ENCODE measurements at regions not wholly inside any gene's neighbourhood (a gene's known extent, or its start where the extent isn't known, plus 50 kb on each side); places are given as distances from the start of the nearest gene placed in this dataset.
"Not testable (repeated sequence)": the region's sequence is repeated elsewhere in the genome, so short reads cannot be mapped to it uniquely, and the experiment has no call there.

DNA sequence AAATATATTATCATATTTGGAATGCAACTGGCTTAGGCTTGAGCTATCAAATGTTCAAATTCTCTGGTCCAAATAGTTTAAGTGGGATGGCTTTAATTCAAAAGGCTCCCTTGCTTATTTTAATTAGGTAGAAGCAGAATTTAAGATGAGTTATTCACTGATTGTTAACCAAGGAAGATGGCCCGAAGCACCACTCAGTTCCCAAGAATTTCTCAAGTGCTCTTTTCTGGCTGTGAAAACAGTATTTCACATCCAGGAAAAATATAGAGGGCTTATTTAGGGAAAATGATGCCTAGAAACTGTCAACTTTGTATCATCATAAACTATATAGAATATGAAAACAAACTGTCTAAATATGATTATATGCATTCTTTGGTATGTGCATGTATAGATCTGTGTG lies 246.5 kb upstream of the SFRP2 start:
- DNase-seq (ENCODE audit: insufficient read length, low spot score): no peak
- FAIRE-seq: no peak

DNA sequence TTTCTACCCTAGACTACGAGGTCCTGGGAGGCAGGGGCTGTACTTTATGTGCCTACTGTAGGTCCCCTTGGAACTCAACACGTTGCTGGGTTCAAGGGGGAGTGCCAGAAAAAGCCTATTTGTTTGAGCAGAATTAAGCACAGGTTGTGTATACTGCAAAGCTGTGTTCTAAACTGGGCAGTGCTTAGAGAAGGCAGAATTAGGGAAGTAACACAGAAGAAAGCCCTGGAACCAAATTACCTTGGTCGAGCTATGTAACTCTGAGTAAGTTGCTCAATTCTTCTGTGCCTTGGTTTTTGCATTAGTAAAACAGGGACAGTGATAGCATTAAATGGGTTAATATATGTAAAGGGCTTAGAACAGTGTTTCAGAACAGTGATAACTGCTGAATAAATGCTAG lies 245.0 kb upstream of the SFRP2 start:
- FAIRE-seq (no peak), DNase-seq (ENCODE audit: insufficient read length, low spot score) (no peak)

DNA sequence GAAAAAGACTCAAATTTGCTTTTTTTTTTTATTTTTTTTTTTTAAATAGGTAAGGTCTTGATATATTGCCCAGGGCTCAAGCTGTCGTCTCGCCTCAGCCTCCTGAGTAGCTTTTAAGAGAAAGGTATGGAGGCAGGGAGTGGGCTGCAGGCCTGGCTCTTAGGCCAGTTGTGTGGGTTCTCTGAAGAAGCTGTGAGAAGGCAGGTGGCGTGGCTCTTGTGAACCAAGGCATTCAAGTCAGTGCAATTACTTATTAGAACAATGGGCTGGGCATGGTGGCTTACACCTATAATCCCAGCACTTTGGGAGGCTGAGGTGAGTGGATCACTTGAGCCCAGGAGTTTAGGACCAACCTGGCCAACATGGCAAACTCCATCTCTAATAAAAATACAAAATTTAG lies 244.0 kb upstream of the SFRP2 start:
- DNase-seq (ENCODE audit: insufficient read length, low spot score): no peak
- no peak for FAIRE-seq

DNA sequence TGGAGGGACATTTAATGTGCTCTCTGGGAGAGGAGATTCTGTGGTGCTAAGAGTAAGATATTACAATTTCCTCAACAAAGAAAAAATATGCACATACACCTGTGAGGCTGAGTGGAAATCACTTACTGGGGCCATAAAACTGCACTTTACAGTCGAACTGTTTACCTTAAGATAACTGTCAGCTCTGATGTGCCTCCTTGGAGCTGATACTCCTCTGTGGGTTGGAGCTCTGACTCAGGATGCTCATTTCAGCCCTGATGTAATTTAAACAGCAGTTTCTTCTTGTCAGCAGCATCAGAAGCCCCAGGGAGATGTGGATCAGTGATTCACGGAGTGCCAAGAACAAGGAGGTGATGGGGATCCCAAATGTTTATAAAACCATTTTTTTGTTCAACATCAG lies 241.9 kb upstream of the SFRP2 start:
- DNase-seq (ENCODE audit: insufficient read length, low spot score) (no peak), FAIRE-seq (no peak)

DNA sequence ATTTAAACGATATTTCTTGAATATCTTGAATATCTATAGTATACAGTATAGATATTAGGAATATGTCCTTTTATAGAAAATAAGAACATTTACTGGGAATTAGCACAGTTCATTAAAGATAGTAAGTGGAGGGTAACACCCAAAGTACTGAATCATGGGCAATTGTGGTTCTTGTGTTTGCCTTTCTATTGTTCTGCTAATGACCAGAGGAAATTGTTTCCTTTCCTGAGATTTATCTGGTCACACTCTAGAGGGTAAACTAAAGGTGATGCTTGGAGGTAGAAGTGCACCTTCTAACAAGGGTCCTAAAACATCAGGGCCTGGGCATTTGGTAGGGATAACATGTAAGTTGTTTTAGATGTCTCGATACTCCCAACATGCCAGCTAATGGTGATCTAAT lies 241.3 kb upstream of the SFRP2 start:
- DNase-seq (ENCODE audit: insufficient read length, low spot score) (no peak), FAIRE-seq (no peak)

DNA sequence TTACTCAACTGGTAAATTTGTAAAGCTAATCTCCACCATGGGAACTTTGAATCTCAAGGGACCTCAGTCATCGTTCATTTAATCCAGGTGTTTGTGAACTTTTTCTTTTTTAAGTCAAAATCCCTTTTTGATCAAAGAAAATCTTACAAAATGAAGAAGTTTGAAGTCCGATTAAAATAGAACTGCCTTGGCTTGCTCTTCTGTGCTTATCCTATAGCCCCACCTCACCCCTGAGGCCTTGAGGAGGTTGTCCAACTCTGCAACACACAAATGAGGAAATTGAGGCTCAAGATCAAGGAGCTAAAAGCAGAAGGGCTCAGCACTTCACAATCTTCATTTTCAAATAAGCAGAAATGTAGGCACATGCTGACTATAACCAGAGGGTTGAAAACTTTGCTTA lies 240.3 kb upstream of the SFRP2 start:
- FAIRE-seq (no peak), DNase-seq (ENCODE audit: insufficient read length, low spot score) (no peak)

DNA sequence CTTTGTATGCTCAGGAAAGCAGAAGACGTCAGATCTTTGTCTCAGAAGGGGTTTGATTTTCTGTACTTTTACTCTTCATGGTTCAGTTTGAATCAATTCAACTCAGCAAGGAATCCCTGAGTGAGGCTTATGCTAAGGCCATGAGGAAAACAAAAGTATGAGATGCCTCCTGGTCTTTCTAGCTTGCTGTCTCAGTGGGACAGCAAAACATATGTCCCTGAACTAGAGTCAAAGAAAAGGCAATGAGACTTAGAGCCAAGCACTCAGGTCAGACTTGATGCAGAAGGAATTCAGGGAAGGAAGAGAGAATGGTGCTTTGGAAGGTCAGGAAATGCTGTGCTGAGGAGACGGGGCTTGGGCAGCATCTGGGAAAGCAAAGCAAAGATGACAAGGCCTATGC lies 236.2 kb upstream of the SFRP2 start:
- DNase-seq (ENCODE audit: insufficient read length, low spot score) (no peak), FAIRE-seq (no peak)

DNA sequence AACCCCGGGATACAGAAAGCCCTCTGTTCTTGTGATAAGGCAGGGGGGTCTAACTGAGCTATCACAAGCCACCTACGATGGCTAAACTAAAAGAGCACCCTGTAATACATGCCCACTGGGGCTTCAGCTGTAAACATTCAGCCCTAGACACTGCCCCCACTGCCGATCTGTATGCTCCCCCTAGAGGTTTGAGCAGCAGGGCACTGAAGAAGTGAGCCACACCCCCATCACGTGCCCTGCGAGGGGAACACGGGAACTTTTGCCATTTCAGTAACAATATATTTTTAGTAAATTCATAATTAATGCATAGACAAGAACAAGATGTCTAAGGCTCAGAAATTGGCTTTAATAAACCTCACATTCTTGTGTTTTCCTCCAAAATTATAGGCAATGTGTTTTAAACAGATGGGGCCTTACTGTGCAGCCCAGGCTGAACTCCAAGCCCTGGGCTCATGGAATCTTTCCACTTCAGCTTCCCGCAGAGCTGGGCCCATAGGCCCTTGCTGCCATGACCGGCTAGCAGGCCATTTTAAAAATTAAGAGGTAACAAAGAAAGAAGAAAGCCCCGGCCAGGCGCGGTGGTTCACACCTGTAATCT lies 235.3 kb upstream of the SFRP2 start:
- no peak for DNase-seq (ENCODE audit: insufficient read length, low spot score)
- FAIRE-seq: no peak

DNA sequence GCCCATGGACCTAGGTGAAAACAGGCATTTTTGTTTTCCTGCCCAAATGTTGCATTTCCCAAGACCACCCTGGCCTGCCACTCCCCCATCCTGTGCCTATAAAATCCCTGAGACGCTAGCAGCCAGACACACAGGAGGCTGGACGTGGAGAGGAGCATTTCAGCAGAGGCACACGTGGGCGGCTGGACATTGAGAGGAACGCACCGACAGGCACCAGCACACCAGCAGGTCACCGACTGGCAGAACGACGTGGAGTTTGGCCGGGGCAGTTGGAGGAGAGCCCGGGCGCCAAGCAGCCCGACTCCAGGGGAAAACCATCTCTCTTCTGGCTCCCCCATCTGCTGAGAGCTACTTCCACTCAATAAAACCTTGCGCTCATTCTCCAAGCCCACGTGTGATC lies 234.8 kb upstream of the SFRP2 start:
- not testable (repeated sequence) for FAIRE-seq; DNase-seq (ENCODE audit: insufficient read length, low spot score)

DNA sequence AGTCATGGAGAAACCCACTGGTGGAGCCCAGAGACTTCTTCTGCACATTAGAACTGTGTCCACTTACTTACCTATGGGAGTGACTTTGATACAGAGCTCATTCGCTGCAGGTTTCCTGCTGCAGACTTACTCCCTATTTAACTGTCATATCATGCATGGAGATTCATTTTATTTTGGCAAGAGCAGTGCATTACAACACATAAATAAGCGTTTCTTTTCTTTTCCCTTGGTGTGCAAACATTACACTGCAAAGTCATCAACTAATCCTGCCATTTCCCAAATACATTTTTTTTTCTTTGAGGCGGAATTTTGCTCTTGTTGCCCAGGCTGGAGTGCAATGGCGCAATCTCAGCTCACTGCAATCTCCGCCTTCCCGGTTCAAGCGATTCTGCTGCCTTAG lies 230.9 kb upstream of the SFRP2 start:
- DNase-seq (ENCODE audit: insufficient read length, low spot score): no peak
- FAIRE-seq: no peak

DNA sequence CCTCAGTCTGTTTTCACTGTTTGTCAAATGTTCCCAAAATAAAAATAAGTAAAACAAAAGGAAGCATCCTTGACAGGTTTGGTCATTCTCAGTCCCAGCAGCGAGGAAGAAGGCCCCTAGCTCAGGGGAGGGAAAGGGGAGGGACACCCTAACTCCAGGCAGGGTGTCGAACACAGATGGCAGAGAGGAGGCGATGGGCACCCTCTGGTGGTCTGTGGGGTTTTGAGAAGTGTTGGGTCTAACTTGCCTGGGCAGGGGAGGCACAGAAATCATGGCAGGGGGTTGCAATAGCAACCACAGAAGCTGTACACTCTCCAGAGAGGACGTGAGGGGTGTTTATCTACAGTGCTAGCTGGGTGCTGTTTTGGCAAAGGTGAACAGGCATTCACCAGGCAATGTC lies 229.8 kb upstream of the SFRP2 start:
- FAIRE-seq: no peak

DNA sequence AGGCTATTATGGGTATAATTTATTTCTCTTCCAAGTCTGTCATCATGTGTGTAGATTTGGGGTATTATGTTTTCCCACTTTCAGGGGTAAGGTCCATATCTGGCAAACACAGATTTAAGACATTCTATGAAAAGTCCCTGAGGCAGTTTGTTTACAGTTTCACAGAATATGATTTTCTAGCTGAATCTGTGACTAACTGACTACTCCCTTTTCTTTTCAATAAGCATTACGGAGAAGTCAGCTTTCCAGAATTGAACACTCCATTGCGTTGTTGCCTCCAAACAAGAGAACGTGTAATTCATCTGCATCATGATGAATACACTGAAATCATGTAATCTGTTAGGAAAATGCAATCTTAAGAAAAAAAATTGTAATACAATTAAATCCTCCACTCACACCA lies 226.7 kb upstream of the SFRP2 start:
- no peak for DNase-seq (ENCODE audit: insufficient read length, low spot score)
- no peak for FAIRE-seq

More for the DNA sequence above, 229.8 kb upstream of the SFRP2 start:
- no peak for DNase-seq (ENCODE audit: insufficient read length, low spot score)

DNA sequence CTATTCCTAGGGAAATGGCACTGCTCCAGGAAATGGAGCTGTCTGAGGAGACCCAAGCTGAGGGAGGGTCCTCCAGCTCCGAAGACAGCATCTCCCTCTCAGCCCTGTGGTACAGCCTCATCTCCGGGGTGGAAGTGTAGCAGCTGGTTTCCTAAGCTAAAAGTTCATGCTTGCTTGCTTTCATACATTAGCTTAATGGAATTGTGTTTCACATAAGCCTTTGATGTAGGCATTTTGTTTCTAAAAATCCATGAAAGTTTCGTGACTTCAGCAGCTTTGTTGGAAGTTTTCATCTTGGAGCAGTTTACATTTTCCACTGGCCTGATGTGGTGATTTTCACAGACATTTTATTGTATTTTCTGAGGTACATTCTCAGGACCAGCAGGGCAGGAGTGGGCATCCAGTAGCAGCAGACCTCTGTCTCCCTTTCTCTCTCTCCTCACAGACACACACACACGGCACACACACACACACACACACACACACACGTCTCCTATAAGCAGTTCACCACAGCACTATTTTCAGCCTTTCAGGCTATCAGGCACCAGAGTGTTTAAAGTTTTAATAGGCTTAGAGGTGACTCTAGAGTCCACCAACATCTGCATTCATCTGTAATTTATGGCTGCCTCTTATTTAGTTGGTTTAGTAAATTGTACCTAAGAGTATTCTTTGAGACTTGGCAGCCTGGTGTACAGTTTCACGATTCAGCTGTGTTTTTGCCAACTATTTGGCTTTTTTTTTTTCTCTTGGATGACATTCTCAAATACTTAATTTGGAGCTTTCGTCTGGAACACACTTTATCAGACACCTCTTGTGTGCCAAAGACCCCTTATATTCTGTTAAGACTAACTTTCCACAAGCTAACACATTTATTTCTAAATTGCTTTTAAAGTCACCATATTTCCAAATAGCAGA lies 225.8 kb upstream of the SFRP2 start:
- DNase-seq (ENCODE audit: insufficient read length, low spot score): no peak
- no peak for FAIRE-seq

DNA sequence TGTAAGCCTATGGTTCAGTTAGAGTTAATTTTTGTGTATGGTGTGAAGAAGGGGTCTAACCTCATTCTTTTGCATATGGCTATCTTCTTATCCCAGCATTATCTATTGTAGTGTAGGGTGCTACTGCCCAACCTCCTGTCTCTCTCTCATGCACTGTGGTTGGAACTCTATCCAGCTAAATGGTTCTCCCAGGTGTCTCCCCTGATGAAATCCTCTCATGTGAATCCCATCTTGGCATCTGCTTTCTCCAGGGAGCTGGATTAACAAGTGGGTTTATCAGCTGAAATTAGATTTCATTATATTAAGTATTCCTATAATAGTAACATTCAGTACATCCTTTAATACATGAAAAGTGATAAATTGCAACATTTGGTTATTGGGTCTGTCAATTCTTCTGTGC lies 224.7 kb upstream of the SFRP2 start:
- FAIRE-seq (no peak), DNase-seq (ENCODE audit: insufficient read length, low spot score) (no peak)

DNA sequence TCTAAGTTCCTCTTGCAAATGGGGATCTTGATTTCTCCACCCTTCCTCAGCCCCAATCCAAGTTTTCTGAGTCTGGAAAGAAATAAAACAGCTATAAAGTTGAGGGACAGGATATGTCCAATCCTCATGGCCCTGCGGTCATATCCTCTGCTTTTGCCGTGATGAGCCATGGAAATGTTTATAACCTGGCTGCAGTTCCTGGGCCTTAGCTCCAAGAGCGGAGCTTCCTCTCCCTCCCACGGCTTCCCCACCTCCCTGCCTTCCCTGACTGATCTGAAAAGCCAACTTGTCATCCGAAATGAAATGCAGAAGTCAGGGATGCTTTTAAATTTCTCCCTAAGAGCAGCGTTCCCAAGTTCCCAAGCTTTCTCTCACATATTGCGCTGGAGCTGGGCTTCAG lies 221.5 kb upstream of the SFRP2 start:
- DNase-seq (ENCODE audit: insufficient read length, low spot score) (no peak), FAIRE-seq (no peak)

DNA sequence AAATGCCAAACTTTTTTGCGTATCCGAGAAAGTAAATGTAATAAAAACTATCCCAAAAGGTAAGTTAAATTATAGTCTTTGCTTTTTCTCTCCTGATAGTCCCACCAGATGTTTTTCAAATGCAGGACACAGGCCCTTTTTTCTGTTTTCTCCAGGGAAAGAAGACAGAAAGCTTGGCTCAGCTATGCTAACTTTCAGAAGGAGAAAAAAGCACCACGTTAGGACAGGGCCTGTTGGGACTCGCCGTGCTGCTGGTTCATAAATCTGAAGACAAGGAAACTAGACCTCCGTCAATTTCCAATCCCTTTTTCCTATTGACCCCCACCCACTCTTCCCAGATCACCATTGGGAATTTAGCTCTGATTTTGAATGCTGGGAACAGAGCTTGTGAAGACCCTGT lies 220.9 kb upstream of the SFRP2 start:
- FAIRE-seq (no peak), DNase-seq (ENCODE audit: insufficient read length, low spot score) (no peak)

DNA sequence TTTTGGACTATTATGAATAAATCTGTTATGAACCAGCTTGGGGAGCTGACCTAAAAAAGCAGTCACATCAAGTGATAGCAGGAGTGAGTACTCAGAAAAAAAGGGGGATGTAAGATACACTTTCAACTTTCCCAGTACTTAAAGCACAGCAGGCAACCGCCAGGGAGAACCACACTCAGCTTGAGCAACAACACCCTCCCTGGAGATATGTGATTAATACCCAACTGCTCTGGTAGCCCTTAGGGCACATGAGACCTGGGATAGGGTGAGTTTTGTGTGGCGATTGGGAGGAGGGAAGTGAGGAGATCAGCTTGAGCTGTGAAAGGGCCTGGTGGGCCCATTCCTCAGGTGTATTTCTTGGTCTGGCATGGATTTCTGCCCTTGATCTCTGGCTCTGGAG lies 220.3 kb upstream of the SFRP2 start:
- DNase-seq (ENCODE audit: insufficient read length, low spot score): no peak
- FAIRE-seq: no peak

DNA sequence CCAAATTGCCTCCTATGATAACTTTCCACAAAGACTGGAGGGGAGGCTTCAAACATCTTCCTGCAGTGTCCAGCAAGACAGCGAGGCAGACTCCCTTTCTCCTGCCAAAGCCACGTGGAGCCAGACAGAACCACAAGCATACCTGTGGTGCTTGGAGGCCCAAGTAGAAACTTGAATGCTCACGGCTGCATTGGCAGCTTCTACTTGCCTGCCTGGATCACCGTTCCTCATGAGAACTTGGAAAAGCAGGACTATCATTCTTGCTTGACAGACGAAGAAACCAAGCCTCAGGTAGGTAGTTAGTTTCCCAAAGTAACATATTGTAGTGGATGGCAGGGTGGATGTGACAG lies 216.3 kb upstream of the SFRP2 start:
- FAIRE-seq: no peak
- no peak for DNase-seq (ENCODE audit: insufficient read length, low spot score)

DNA sequence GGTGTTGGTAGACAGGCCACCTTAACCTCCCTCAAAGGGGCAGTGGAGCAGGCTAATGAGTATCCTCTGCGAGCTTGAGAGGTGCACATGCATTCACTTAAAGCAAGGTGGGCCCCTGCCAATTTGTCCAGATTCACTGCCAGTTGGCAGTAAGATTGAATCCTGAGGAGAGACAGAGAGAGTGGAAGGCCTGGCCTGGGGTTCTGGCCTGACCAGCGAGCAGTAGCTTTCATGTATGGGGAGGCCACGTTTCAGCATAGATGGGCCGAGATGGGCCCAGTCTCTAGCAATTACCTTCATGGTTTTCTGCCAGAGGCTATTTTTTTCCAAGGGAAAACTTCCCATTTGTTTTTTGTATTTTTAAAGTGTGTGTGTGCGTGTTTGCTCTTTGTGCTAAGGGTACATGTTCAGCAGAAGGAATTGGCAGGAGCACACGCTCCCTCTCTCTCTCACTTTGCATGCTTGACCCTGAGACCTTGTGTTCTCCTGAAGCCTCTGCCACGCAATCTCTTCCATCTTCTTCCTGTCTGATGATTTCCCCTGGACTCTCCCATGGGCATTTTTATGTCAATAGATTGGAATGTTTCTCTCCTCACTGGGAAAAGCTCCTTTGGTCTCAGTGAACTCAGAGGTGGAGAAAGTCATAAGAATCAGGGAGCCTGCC lies 215.8 kb upstream of the SFRP2 start:
- DNase-seq (ENCODE audit: insufficient read length, low spot score) (no peak), FAIRE-seq (no peak)

DNA sequence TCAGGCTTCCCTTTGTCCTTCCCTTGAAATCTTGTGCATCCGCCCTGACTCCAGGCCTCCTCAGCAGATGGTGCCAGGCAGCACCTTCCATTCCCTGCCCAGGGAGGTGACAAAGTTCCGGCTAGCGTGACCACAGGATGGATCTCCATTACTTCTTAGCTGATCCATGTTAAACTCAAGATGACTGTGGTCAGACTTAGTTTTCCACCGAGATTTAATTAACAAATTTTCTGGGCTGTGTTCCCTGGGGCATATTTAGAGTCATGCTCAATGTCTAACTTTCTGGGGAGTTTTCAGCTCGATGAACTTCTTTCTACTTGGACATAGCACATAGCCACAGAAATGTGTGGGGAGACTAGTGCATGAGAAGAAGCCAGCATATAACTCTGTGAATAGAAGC lies 215.1 kb upstream of the SFRP2 start:
- FAIRE-seq: no peak
- no peak for DNase-seq (ENCODE audit: insufficient read length, low spot score)

DNA sequence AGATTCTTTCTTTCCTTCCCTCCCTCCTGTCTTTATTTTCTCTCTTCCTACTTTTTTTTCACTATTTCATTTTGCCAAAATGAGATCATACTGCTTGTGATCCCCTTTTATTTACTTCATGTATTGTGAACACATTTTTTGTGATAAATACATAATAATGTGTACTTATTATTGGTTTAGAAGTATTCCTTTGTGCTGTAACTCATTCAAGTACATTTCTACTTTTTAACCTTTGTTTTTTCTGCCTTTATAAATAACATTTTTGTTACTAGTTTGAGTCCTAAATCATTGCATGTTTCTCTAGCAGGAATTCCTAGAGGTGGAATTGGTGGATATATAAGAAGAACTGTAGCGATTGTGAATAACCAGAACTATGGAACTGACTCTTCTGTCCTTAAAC lies 214.5 kb upstream of the SFRP2 start:
- no peak for FAIRE-seq
- DNase-seq (ENCODE audit: insufficient read length, low spot score): no peak

DNA sequence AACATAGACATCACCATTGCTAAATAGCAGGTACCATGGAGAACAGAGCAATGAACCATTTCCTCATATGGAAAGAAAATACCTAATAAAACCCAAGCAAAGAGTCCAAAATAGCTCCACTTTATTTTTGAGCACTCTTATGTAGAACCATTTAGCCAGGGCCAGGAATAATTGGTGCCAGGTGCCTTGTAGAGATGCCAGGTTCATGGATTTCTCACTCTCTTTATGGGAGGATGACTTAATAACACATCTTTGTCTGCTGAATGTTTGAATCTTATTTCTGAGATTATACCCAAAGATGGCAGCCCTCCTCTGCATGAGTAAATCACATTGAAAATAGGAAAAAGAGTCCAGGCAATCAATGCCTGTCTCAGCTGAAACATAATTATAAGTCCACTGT lies 212.3 kb upstream of the SFRP2 start:
- FAIRE-seq (no peak), DNase-seq (ENCODE audit: insufficient read length, low spot score) (no peak)

All from HTR-8/SVneo (cell line).